DMS153 treated with DMSO at 0.1 percent for 48 hours (cell line): ENCODE measurements at regions not wholly inside any gene's neighbourhood (a gene's known extent, or its start where the extent isn't known, plus 50 kb on each side); places are given as distances from the start of the nearest gene placed in this dataset.
"Not testable (repeated sequence)": the region's sequence is repeated elsewhere in the genome, so short reads cannot be mapped to it uniquely, and the experiment has no call there.

Experiments
- DNase-seq: peaks from one replicate; lab custom pipeline; 2025; ENCODE audit not compliant: unreplicated experiment; lab: John Stamatoyannopoulos, UW

DNA sequence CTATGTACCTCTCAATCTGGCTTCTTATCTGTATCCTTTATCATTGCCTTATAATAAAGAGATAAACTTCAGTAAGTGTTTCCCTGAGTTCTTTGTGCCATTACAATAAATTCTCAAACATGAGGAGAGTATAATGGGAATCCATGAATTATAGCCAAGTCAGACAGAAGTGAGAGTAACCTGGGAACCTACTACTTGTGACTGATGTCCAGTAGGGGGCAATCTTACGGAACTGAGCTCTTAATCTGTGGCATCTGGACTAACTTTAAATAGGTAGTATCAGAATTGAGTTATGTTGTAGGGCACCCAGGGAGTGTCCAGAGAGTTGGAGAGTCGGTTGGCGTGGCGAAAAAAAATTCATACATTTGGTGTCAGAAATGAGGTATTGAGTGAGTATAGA lies 542.6 kb downstream of the ZBBX start:
- peak; percentile 36 for DNase-seq

DNA sequence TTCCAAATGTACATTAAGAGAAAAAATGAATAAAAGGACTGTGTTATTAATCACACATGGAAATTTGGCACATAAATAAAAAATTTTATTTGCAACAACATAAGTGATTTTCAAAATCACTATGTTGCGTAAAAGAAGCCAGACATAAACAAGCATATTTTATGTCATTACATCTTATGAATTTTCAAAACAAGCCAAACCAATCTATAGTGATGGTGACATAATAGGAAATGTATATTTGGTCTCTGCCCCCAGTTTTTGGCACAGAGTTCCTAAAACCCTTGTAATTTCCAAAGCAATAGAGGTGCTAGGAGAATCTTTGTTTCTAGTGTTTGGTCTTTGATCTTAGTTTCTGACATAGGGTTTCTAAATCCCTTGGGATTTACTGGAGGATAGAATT lies 543.3 kb downstream of the ZBBX start:
- DNase-seq, result no peak

DNA sequence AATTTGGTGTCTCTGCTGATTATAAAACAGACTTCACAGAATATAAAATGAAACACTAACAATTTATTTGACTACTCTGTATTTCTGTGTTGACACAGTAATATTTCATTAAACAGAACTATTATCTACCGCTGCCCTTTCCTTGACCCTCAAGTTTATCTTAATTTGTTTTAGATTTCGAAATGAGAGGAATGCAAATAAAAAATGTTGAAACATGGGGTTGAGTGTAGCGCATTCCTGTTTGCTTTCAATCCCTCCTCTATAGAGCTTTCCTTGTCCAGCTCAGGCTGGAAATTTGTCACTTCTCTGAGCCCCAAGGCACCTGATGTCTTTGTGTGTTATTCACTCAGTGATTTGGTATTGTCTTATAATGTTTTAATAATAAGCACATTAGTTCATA lies 550.2 kb downstream of the ZBBX start:
- peak; percentile 22 for DNase-seq

GRCh38 chr3:166818464-166818863 lies 561.6 kb downstream of the ZBBX start:
- no peak for DNase-seq

DNA sequence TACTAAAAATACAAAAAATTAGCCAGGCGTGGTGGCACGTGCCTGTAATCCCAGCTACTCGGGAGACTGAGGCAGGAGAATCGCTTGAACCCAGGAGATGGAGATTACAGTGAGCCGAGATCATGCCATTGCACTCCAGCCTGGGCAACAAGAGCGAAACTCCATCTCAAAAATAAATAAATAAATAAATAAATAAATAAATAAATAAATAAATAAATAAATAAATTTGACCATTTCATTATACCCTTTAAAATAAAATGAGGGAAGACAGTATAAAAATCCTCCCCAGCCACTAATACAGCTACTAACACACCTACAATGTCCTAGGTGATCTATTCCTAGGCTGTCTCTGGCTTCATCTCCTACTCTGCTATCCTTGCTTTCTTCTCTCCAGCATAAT lies 562.8 kb downstream of the ZBBX start:
- not testable (repeated sequence) for DNase-seq

DNA sequence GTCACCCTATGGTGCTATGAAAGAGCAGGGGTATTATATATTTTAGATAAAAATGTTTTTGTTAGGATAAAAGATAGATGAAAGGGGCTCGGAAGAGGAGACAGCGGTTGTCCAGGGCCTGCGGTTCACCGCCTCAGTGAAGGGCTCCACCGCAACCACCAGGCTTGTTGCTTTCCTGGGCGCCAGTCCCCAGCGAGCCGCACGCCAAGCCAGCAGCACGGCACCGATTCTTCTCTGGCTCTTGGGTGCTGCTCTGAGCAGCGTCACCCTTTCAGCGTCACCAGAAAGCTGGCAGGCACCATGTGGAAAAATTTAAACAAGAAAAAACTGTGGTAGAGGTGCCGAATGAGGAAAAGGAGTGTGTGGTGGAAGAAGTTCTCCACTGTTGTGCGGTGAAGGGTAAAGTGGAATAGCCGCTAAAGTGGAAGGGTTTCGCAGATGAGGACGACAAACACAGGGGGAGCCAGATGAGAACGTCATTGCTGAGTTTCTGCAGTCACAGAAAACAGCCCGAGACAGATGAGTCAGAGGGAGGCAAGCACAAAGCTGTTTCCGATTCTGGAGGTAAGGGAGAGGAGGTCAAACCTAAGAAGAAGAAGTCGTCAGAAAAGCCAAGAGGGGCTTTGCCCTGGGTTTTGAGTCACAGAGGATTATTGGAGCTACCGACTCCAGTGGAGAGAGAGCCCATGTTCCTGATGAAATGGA lies 569.2 kb downstream of the ZBBX start:
- no peak for DNase-seq

- no peak for DNase-seq
Measured at GRCh38 chr3:166809520-166809919, 570.6 kb downstream of the ZBBX start.

GRCh38 chr3:166788936-166789335 lies 591.2 kb downstream of the ZBBX start:
- no peak for DNase-seq

DNA sequence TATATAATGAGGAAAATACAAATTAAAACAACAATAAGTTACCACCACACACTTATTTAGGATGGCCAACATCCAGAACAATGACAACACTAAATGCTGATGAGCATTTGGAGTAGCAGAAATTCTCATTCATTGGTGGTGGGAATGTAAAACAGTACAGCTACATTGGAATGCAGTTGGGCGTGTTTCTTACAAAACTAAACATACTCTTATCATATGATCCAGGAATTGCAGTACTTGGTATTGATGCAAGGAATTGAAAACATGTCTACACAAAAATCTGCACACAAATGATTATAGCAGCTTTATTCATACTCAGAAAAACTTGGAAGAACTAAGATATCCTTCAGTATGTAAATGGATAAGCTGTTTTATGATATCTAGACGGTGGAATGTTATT lies 594.2 kb downstream of the ZBBX start:
- no peak for DNase-seq

GRCh38 chr3:166783206-166783605 lies 596.9 kb downstream of the ZBBX start:
- DNase-seq, result no peak

GRCh38 chr3:166764698-166765318 lies 615.3 kb downstream of the ZBBX start:
- DNase-seq, result no peak

DNA sequence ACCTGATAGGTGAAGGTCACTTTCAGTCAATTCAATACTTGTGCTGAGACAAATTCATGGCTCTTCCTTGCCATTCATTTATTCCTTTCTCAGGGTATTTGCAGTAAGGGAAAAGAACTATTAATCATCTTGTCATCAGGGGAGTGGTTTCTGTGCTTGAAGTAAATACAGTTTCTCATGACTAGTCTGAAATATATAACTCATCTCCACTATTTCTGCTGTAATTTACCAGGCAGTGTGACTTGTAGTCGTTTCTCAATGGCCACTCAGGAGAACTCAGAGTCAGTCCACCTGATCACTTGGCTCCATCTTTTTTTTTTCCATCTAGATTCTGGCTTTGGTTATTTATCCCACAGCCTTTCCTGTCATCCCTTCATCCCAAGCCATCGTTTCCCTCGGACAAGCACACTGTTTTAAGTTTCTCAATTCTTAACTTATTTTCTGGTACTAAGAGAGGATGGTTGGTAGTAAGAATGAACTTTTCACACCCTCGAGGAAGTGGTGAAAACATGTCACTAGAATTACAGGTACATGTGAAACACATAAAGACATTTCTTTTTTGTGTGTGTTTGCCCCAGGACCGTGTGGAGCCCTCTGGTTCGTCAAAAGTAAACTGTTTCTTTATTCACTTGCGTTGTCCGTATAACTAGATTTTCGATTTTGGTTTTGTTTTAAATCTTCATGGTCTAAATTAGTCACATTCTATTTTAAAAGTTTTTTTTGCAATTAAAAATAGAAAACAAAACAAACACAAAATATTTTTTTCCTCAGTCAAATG lies 620.2 kb downstream of the ZBBX start:
- DNase-seq, result no peak

- no peak for DNase-seq
Measured at GRCh38 chr3:166752214-166752613, 627.9 kb downstream of the ZBBX start.

- no peak for DNase-seq
Measured at GRCh38 chr3:166743481-166744134, 636.5 kb downstream of the ZBBX start.

GRCh38 chr3:166734734-166735133 lies 645.4 kb downstream of the ZBBX start:
- no peak for DNase-seq

- no peak for DNase-seq
Measured at GRCh38 chr3:166731701-166732100, 648.4 kb downstream of the ZBBX start.

GRCh38 chr3:166721466-166721865 lies 658.6 kb downstream of the ZBBX start:
- no peak for DNase-seq

DNA sequence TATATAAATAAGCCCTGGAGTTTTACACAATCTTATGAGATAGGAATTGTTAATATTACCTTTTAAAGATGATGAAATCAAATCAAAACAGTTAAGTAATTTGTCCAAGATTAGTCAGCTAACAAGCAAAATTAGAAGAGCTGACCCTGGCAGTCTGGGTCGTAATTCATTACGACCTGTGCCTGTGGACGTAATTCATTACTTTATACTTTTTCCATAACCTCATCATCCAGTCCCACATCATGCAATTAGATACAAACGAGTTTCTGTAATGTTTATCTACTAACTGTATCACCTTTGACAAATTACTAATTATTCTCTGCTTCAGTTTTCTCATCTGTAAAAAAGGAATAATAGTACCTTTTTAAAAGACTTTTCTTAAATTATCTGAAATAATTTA lies 665.9 kb downstream of the ZBBX start:
- no peak for DNase-seq

- DNase-seq, result no peak
Measured at GRCh38 chr3:166713787-166714186, 666.3 kb downstream of the ZBBX start.

- no peak for DNase-seq
Measured at GRCh38 chr3:166706094-166706493, 674.0 kb downstream of the ZBBX start.

GRCh38 chr3:166697495-166697894 lies 682.6 kb downstream of the ZBBX start:
- DNase-seq, result no peak

- no peak for DNase-seq
Measured at GRCh38 chr3:166696103-166696502, 684.0 kb downstream of the ZBBX start.
